ENCODE measurements at regions not wholly inside any gene's neighbourhood (a gene's known extent, or its start where the extent isn't known, plus 50 kb on each side); places are given as distances from the start of the nearest gene placed in this dataset.

GRCh38 chr4:175431694-175432093 is 380.4 kb downstream of the GPM6A start:
- Histone ChIP-seq H3K4me1 (no peaks in the 10 kb centered on the region), H3K27ac (no peak overlapping the region), H3K9me3 (no peaks in the 10 kb centered on the region), H3K4me3 (no peak overlapping the region), H3K4me2 (no peak overlapping the region)
- WGBS (ENCODE audit: missing lambda C conversion rate), result 90% methylated on average over 1 of the region's 1 CpG
- ChIA-PET CTCF (no interaction called here), POLR2A (no interaction called here)
- TF ChIP-seq RAD21 (conservative IDR thresholded peaks at IDR 0.05 in 1 of 2, IDR thresholded peaks at IDR 0.05 in 1 of 2), result no peak
- no peak for TF ChIP-seq NR3C1 (IDR thresholded peaks at IDR 0.05)
- TF ChIP-seq JUNB (IDR thresholded peaks at IDR 0.05), result no peak
- no peak for TF ChIP-seq CEBPB (IDR thresholded peaks at IDR 0.05)
- TF ChIP-seq ZSCAN20 (CRISPR knock-in tag; IDR thresholded peaks at IDR 0.05), result no peak
- no peak for TF ChIP-seq PHF8 (IDR thresholded peaks at IDR 0.05; ENCODE audit: borderline replicate concordance, low read depth)
- TF ChIP-seq CBX8 (IDR thresholded peaks at IDR 0.05), result no peak
- TF ChIP-seq FOSB (CRISPR knock-in tag; IDR thresholded peaks at IDR 0.05), result no peak
- TF ChIP-seq BCL3 (IDR thresholded peaks at IDR 0.05), result no peak
- TF ChIP-seq E2F6 (IDR thresholded peaks at IDR 0.05; ENCODE audit: borderline replicate concordance, low read depth), result no peak
- TF ChIP-seq ESRRA (IDR thresholded peaks at IDR 0.05; ENCODE audit: borderline replicate concordance, low read length), result no peak
- no peak for TF ChIP-seq MAZ (IDR thresholded peaks at IDR 0.05; ENCODE audit: borderline replicate concordance, low read depth, low read length)
- TF ChIP-seq CHD2 (IDR thresholded peaks at IDR 0.05; ENCODE audit: low read length, partially characterized antibody), result no peak
- no peak for TF ChIP-seq MYC (IDR thresholded peaks at IDR 0.05; ENCODE audit: borderline replicate concordance, low read length)
- TF ChIP-seq POLR2A (IDR thresholded peaks at IDR 0.05; ENCODE audit: low read length), result no peak
- no peak for TF ChIP-seq MAFK (IDR thresholded peaks at IDR 0.05; ENCODE audit: partially characterized antibody)
- no peak for TF ChIP-seq ELK1 (IDR thresholded peaks at IDR 0.05; ENCODE audit: low read depth, low read length)
- TF ChIP-seq ZFP36 (IDR thresholded peaks at IDR 0.05; ENCODE audit: borderline replicate concordance, partially characterized antibody), result no peak
- no peak for TF ChIP-seq FOSL2 (IDR thresholded peaks at IDR 0.05)
- TF ChIP-seq FOSL2 (CRISPR knock-in tag; IDR thresholded peaks at IDR 0.05), result no peak
- TF ChIP-seq HEYL (CRISPR knock-in tag; IDR thresholded peaks at IDR 0.05), result no peak
- no peak for DNase-seq (ENCODE audit: low read depth in 1 of 2, low spot score in 1 of 2)
- no peak for FAIRE-seq
- ATAC-seq, result no peak

- POLR2A ChIA-PET, result no interaction called here
- no peak for FAIRE-seq
- no peaks in the 10 kb centered on the region for H3K4me1 ChIP-seq
- no peak for ATAC-seq
- no peak overlapping the region for H3K4me2 ChIP-seq
- no peak overlapping the region for H3K4me3 ChIP-seq
- H3K27ac ChIP-seq, result no peak overlapping the region
- DNase-seq (ENCODE audit: low read depth in 1 of 2, low spot score in 1 of 2), result no peak
- CTCF ChIA-PET, result no interaction called here
- no peaks in the 10 kb centered on the region for H3K9me3 ChIP-seq
- no peak for TF ChIP-seq RNF2 (IDR thresholded peaks at IDR 0.05; ENCODE audit: borderline replicate concordance, low read depth)
- TF ChIP-seq ZC3H11A (IDR thresholded peaks at IDR 0.05), result no peak
- TF ChIP-seq CHD2 (IDR thresholded peaks at IDR 0.05; ENCODE audit: low read length, partially characterized antibody), result no peak
- no peak for TF ChIP-seq EHMT2 (IDR thresholded peaks at IDR 0.05; ENCODE audit: low read depth)
- no peak for TF ChIP-seq GATA3 (IDR thresholded peaks at IDR 0.05; ENCODE audit: borderline replicate concordance)
- TF ChIP-seq HES2 (IDR thresholded peaks at IDR 0.05), result no peak
- no peak for TF ChIP-seq TP53 (CRISPR knock-in tag; IDR thresholded peaks at IDR 0.05)
- no peak for TF ChIP-seq HDAC2 (IDR thresholded peaks at IDR 0.05)
- no peak for TF ChIP-seq RARB (CRISPR knock-in tag; IDR thresholded peaks at IDR 0.05)
- WGBS (ENCODE audit: missing lambda C conversion rate), result 76% methylated on average over 4 of the region's 4 CpGs
Measured at GRCh38 chr4:175435381-175435783, 376.7 kb downstream of the GPM6A start.
